HG03060 (cell line): ENCODE measurements at regions not wholly inside any gene's neighbourhood (a gene's known extent, or its start where the extent isn't known, plus 50 kb on each side); places are given as distances from the start of the nearest gene placed in this dataset.
"Not testable (repeated sequence)": the region's sequence is repeated elsewhere in the genome, so short reads cannot be mapped to it uniquely, and the experiment has no call there.

Experiments used
- ATAC-seq: cut with Tn5 transposase; IDR thresholded peaks from one replicate; pipeline ENCODE4 v1.9.1; 2021; ENCODE audit warnings: low read depth, moderate number of reproducible peaks; ENCODE audit not compliant: unreplicated experiment

DNA sequence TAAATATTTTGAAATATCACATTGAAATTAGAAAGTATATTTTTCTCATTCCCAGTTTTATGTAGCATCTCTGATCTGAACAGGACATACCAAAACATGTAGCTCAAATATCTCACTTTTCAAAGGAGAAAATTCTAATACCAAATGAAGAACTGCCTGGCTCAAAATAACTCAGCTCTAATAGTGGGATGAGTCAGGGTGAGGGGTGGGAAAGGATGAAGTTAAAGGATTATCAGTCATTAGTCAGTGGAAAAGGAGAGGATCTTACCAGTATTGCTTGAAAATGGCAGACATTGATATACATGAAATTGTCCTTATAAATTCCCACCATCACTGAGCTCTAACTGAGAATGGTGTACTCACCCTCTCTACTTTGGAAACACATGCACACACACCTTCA is 803.2 kb downstream of the RAPGEF2 start:
- no peak for ATAC-seq

DNA sequence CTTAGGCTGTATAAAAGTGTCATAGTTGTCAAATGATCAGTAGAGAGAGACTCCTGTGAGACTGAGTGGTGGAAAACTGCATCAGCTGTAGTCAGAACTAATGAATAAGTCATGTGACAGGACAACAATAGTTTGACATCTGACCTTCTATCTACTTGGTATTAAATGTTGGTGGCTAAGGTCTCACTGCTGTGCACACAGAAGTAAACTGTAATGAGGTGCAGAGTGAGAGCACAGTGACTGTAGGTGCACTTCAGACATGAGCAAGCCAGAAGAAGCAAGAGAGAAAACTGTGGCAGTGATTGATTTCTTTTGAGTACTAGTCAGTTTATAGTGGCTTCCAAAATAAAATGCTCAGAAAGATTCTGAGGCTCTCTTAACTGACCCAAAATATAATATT is 803.6 kb downstream of the RAPGEF2 start:
- no peak for ATAC-seq

- ATAC-seq, result no peak
Measured at GRCh38 chr4:159910721-159911120, 807.8 kb downstream of the RAPGEF2 start.

DNA sequence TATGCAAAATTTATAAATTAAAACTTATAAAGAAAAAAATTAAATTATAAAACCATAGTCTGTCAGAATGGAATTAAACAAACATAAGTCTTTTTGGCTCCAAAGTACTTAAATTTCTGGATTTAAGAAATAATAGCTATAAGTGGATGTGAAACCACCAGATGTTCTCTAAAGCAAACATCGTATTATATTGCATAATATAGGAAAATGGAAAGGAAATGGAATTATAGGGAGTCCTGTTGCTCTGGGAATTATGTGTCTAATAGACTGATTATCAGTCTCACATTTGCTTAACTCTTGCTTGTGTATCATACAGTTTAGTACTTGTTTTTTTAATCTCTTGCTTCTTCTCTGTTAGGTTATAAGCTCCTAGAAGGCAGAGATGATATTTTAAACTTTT is 819.2 kb downstream of the RAPGEF2 start:
- no peak for ATAC-seq

DNA sequence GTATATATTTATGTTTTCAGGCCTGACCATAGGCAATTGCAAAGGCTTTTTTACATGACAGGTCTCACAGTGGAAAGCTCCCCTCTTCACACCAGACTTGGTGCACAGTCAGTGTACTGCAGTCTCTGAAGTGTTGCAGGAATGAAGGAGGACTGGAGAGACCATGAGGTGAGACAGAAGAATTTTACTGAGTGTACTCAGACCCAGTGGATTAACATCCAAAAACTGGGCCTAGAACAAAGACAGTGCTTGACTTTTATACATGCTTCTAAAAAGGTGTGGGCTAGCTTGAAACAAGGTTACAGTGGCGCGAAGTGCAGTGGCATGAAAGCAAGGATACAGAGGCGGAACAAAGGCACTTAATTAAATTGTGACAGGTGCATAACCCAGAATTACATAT is 822.9 kb downstream of the RAPGEF2 start:
- no peak for ATAC-seq

GRCh38 chr4:159926871-159927270 is 824.0 kb downstream of the RAPGEF2 start:
- ATAC-seq, result no peak

DNA sequence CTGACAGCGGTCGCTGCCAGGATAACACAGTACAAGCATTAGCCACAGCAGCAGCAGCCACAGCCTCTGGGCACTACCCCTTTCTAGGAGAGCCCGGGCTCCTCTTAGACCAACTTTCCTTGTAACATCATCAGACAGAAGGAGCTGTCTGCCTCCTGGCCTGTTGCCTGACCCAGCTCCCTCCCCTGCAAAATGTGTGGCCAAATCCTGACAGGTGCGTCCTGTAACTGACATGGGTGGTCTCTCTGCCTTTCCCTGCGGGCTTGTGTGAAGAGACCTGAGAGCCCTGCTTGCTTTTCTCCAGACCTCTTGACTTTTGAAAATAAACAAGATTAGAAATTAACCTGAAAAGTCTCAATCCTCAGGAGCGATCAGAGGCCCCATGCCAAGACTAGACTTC is 824.9 kb downstream of the RAPGEF2 start:
- ATAC-seq, result no peak

- ATAC-seq, result not testable (repeated sequence)
Measured at GRCh38 chr4:159934602-159935001, 831.7 kb downstream of the RAPGEF2 start.

- peak; percentile 100 for ATAC-seq
Measured at GRCh38 chr4:159937595-159937994, 834.7 kb downstream of the RAPGEF2 start.

DNA sequence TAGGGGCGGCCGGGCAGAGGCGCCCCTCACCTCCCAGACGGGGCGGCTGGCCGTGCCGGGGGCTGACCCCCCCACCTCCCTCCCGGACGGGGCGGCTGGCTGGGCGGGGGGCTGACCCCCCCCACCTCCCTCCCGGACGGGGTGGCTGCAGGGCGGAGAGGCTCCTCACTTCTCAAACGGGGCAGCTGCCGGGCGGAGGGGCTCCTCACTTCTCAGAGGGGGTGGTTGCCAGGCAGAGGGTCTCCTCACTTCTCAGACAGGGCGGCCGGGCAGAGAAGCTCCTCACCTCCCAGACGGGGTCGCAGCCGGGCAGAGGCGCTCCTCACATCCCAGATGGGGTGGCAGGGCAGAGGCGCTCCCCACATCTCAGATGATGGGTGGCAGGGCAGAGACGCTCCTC is 836.8 kb downstream of the RAPGEF2 start:
- not testable (repeated sequence) for ATAC-seq

- ATAC-seq, result no peak
Measured at GRCh38 chr4:159941076-159941475, 838.2 kb downstream of the RAPGEF2 start.

- ATAC-seq, result no peak
Measured at GRCh38 chr4:159944477-159944876, 841.6 kb downstream of the RAPGEF2 start.

GRCh38 chr4:159946983-159947615 is 844.2 kb downstream of the RAPGEF2 start:
- peak; percentile 55 for ATAC-seq

- ATAC-seq, result no peak
Measured at GRCh38 chr4:159950707-159951106, 847.8 kb downstream of the RAPGEF2 start.

DNA sequence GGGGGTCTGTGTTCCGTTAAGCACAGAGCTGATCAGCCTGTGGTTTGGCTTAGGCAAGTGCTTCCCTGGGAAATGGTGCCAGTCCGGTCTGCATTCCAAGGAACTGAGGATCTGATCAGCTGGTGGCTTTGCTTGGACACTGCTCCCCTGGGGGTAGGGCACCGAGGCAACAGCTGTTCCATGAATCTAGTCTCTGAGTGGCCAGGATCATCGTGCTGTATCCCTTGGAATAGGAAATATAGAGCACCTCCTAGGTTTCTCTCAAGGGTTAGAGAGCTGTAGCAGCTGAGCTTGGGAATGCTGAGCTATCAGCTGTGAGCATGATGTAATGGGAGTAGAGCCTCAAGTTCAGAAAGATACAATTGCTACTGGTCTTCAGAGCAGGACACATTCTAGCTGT is 863.9 kb downstream of the RAPGEF2 start:
- ATAC-seq, result no peak

DNA sequence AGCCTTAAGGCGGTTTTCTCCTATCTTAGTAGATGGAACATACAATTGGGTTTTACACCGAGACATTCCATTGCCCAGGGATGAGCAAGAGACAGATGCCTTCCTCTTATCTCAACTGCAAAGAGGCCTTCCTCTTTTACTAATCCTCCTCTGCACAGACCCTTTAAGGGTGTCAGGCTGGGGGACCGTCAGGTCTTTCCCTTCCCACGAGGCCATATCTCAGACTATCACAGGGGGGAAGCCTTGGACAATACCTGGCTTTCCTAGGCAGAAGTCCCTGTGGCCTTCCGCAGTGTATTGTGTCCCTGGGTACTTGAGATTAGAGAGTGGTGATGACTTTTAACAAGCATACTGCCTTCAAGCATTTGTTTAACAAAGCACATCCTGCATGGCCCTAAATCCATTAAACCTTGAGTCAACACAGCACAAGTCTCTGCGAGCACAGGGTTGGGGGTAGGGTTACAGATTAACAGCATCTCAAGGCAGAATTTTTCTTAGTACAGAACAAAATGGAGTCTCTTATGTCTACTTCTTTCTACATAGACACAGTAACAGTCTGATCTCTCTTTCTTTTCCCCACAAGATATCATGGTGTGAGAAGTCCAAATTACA is 874.1 kb downstream of the RAPGEF2 start:
- ATAC-seq, result not testable (repeated sequence)

DNA sequence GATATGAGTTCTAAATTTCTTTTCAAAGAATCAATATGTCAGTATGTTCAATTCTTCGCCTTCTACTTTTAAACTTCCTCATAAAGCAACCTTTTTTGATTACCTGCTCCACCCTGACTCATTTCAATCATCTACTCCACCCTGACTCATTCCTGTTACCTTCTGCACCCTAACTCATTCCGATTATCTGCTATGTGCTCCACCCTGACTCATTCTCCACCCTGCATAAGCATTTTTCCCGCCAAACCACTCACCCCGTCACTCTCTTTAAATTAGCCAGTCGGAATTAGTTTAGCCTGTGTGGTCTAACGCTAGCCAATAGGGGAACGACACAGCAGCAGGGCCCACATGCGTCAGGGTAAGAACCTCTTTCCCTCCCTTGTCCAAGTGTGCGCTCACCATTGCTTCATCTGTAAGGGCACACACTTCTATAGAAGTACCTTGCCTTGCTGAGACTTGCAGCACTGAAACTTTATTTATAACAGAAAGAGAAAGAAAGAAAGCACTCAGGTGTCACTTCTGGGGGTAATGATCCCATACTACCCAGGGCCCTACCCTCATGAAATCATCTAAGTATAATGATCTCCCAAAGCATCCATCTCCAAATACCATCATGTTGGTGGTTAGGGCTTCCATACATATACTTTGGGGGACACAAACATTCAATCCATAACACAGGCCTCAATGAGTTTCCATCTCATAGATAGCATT is 875.2 kb downstream of the RAPGEF2 start:
- no peak for ATAC-seq

DNA sequence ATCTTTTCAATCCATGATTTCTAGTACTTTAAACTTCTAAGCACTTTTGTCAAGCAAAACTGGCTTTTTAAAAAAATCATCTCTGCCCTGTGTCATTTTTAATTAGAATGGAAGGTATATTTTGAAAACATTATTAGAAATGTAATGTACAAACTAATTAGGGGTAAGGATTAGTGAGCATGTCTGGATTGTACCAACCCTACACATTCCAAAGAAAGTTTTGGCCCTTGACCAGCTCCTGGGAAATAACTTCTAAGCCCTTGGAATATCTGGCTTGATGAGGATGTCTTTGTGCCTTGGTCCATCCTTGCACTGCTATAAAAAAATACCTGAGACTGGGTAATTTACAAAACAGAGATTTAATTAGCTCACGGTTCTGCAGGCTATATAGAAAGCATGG is 876.5 kb downstream of the RAPGEF2 start:
- ATAC-seq, result no peak

DNA sequence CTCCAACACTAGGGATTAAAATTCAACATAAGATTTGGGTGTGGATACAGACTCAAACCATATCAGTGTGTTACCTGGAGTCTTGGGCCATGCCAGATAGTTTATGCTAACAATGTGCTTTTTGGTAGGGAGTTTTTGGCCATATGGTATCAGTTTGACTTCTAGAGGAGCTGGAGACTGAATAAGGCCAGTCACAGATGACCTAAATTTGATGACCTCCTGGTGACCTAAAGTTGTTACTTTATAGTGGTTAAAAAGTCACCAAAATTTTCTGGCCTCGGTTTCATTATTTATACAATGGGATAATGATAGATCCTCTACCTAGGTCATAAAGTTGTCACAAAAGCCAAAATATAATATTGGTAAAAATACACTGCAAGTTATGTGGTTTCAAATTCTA is 877.1 kb downstream of the RAPGEF2 start:
- ATAC-seq, result no peak

- ATAC-seq, result no peak
Measured at GRCh38 chr4:159980826-159981468, 878.1 kb downstream of the RAPGEF2 start.

DNA sequence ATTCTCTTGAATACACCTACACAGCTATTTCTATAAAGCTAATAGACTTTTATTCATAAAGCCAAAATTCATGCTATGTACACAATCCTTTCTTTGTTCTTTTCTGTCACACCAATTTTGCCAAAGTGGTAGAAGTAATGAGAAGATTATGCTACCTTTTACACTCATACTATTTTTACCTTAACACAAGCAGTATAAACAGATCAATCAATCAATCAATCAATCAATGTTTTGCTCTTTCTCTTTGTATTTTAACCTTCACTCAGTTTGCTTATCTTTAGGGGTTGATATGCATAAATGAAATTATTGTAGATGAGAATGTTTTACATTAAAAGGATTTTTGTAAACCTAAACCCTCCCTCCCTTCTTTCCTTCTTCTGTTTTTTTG is 878.6 kb downstream of the RAPGEF2 start:
- ATAC-seq, result no peak
